GM12873 (cell line): ENCODE measurements at regions not wholly inside any gene's neighbourhood (a gene's known extent, or its start where the extent isn't known, plus 50 kb on each side); places are given as distances from the start of the nearest gene placed in this dataset.

Experiments used
- TF ChIP-seq, protein P1 (sequence below): IDR thresholded peaks from 2 replicates; pipeline ENCODE4 v1.5.1; 2012; ENCODE audit warnings: low read depth, mild to moderate bottlenecking, moderate library complexity, low read length, control low read depth; ENCODE audit not compliant: insufficient read depth; ENCODE audit errors: missing control alignments

DNA sequence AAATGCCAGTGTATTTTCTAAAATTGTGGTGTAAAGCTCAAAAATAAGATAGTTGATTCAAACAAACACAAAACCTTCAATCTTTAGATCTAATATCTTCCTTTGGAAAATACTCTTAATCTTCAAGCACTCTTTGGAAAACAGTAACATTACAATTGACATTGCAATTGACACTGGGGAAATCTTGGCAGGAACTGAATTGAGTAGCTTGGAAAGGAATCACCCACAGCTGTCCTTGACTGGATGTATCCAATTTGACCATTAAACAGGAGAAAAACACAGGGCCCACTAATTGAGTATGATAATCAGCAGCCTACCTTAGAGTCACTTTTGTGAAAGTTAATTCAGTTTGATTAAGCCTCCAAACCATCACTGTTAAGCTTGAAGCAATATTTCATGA lies 776.7 kb downstream of the DTWD2 start:
- TF ChIP-seq, protein P1, sequence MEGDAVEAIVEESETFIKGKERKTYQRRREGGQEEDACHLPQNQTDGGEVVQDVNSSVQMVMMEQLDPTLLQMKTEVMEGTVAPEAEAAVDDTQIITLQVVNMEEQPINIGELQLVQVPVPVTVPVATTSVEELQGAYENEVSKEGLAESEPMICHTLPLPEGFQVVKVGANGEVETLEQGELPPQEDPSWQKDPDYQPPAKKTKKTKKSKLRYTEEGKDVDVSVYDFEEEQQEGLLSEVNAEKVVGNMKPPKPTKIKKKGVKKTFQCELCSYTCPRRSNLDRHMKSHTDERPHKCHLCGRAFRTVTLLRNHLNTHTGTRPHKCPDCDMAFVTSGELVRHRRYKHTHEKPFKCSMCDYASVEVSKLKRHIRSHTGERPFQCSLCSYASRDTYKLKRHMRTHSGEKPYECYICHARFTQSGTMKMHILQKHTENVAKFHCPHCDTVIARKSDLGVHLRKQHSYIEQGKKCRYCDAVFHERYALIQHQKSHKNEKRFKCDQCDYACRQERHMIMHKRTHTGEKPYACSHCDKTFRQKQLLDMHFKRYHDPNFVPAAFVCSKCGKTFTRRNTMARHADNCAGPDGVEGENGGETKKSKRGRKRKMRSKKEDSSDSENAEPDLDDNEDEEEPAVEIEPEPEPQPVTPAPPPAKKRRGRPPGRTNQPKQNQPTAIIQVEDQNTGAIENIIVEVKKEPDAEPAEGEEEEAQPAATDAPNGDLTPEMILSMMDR: no peak

DNA sequence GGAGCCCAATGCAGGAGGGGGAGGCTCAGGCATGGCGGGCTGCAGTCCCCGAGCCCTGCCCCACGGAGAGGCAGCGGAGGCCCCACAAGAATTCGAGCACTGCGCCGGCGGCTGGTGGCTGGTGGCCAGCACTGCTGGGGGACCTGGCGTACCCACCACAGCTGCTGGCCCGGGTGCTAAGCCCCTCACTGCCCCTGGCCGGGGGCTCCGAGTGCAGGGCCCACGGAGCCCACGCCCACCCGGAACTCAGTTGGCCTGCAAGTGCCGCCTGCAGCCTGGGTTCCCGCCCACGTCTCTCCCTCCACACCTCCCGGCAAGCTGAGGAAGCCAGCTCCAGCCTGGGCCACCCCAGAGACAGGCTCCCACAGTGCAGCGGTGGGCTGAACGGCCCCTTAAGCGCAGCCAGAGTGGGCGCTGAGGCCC lies 780.3 kb downstream of the DTWD2 start:
- TF ChIP-seq, protein P1: no peak

DNA sequence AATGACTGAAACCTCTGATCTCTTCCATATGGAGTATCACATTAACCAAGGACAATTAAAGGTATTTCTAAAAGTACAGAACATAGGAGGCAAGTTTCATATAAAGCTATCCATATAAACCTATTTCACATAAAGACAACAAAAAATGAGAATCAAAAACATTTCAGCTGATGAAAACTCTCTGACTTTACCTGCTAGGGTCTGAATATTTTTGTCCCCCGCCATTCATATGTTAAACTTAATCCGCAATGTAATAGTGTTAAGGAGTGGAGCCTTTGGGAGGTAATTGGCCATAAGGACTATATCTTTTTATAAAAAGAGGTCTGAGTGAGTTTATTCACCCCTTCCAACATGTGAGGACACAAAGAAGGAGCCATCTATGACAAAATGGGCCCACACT lies 788.5 kb downstream of the DTWD2 start:
- TF ChIP-seq, protein P1: no peak

DNA sequence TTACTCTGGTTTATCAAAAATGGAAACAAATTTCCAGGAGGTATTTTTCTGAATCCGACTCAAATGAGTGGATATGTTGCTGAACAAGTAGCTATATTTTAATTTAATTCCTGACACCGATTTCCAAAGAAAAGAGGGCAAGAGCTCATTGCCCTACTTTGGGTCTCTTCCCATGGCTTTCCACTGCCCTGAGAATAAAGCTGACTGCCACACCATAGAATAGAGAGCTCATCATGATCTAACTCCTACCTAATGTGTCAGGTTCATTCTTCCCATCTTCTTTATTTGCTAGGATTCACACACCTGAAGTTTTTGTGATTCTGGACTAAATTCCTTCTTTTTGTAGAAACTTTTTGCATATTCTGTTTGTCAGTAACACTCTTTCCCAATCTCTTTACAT lies 792.1 kb downstream of the DTWD2 start:
- TF ChIP-seq, protein P1: no peak

DNA sequence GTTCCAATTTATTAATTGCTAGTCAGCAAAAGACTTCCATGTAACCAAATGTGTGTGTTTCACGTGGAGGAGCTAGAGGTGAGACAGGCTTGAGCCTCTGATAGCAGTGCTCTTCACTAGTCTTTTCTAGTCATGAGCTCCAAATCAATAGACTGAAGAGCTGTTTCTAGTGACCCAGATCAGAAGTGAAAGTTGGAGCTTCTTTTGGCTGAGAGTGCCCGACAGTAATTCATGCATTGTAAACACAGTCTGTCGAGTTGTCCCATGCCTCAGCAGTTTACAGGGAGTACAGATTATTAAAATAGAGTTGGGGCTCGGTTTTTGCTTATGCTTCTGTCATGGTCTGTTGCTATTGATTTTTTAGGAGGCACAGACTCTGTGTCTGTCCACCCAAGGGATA lies 793.1 kb downstream of the DTWD2 start:
- TF ChIP-seq, protein P1: no peak

DNA sequence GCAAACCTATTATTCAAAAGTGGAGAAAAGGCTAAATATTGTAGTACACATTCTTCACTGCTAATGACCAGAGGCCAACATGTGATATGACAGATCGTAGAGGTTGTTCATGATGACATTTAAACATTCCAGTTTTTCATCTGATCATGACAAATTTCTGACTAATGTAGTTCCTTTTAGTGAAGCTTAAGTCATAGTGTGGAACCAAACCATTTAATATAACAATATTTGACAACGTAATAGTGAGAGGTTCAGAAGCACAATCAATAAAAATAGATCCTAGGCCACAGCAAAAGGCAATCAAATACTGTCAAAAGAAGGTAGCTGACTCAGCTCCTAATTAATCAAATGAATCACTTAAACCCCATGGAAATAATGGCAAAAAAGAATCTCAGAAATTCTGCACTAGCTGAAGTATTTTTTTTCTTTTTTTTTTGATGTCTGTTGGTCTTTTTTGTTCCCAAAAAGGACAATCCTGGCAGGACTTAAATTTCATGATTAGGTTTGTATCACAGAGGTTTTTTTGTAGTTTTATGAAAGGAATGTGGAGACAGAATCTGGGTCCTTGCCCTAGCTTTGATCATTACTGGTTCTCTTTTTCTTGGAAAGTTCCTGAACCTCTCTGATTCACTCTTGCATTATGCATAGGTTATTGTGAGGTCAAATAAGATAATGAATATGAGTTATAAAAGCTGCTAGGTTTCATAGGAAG lies 795.0 kb downstream of the DTWD2 start:
- TF ChIP-seq, protein P1: no peak

DNA sequence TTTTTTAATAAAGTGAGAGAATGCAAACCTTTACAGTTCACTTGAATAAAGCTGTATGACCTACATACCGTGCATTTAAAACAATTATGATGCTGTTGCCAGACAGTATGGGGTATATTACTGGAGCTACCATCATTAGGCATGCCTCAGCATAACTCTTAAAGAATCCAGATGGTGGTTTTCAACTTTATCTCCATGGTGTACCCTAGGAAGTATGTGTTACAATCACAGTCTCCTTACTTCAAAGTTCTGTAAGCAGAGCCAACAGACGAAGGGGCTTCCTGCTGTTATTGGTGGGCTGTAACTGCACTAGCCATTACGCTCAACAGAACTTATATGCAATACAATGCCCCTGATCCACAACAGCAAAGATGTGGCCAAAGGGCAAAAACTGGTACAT lies 803.3 kb downstream of the DTWD2 start:
- TF ChIP-seq, protein P1: no peak
